Posterior cingulate gyrus (tissue), 11 donors: ENCODE measurements at regions not wholly inside any gene's neighbourhood (a gene's known extent, or its start where the extent isn't known, plus 50 kb on each side); places are given as distances from the start of the nearest gene placed in this dataset.
A peak's percentile ranks its signal among the peaks of the same experiment; 100 is the strongest.
"Not testable (repeated sequence)": the region's sequence is repeated elsewhere in the genome, so short reads cannot be mapped to it uniquely, and the experiment has no call there.

Experiments used
- DNase-seq, 10 donors: peaks; one replicate each; pipeline versions ENCODE4 v3.0.0 to v3.0.0-alpha.2; 2020 to 2021; ENCODE audit warnings: mixed read lengths in 3 of 10
- intact Hi-C: fragments of 100-400 bp; cut with DNase I; formaldehyde crosslinking; loops from one replicate; pipeline ENCODE4 v1.15.1; 2023

- DNase-seq, result no peak
- intact Hi-C loops, result no loop called here
These were observed 973.3 kb downstream of the EPHA7 start for GRCh38 chr6:92446052-92446451.

GRCh38 chr6:92433911-92434310 lies 985.4 kb downstream of the EPHA7 start:
- intact Hi-C loops, result no loop called here
- no peak for DNase-seq

- no peak for DNase-seq
- intact Hi-C loops, result no loop called here
These were observed 987.9 kb downstream of the EPHA7 start for GRCh38 chr6:92431502-92431901.

GRCh38 chr6:92428448-92428847 lies 990.9 kb downstream of the EPHA7 start:
- no peak for DNase-seq
- intact Hi-C loops, result no loop called here

- intact Hi-C loops, result no loop called here
- no peak for DNase-seq
These were observed 991.9 kb downstream of the EPHA7 start for GRCh38 chr6:92427453-92427852.

GRCh38 chr6:92415656-92416055 lies 1003.7 kb downstream of the EPHA7 start:
- intact Hi-C loops, result no loop called here

GRCh38 chr6:92408350-92408749 lies 1011.0 kb downstream of the EPHA7 start:
- DNase-seq, result no peak
- intact Hi-C loops, result no loop called here

More at GRCh38 chr6:92415656-92416055, 1003.7 kb downstream of the EPHA7 start:
- no peak for DNase-seq

- intact Hi-C loops, result no loop called here
- DNase-seq, result no peak
These were observed 1015.1 kb downstream of the EPHA7 start for GRCh38 chr6:92404281-92404680.

GRCh38 chr6:92399911-92400310 lies 1019.4 kb downstream of the EPHA7 start:
- intact Hi-C loops, result no loop called here

GRCh38 chr6:92388706-92389105 lies 1030.7 kb downstream of the EPHA7 start:
- intact Hi-C loops, result not testable (repeated sequence)
- peak in 1 of 10 donors; percentile 29 for DNase-seq

More at GRCh38 chr6:92399911-92400310, 1019.4 kb downstream of the EPHA7 start:
- no peak for DNase-seq

- intact Hi-C loops, result no loop called here
- DNase-seq, result no peak
These were observed 1038.4 kb downstream of the EPHA7 start for GRCh38 chr6:92380803-92381601.

- intact Hi-C loops, result no loop called here
- DNase-seq, result no peak
These were observed 1042.2 kb downstream of the EPHA7 start for GRCh38 chr6:92377137-92377536.

- intact Hi-C loops, result no loop called here
- DNase-seq, result no peak
These were observed 1042.7 kb downstream of the EPHA7 start for GRCh38 chr6:92376691-92377090.

GRCh38 chr6:92371211-92372208 lies 1047.8 kb downstream of the EPHA7 start:
- intact Hi-C loops, result no loop called here
- no peak for DNase-seq

GRCh38 chr6:92369309-92369708 lies 1050.0 kb downstream of the EPHA7 start:
- intact Hi-C loops, result no loop called here
- DNase-seq, result no peak

GRCh38 chr6:92364948-92365541 lies 1054.3 kb downstream of the EPHA7 start:
- intact Hi-C loops, result no loop called here
- DNase-seq, result no peak

- intact Hi-C loops, result no loop called here
- DNase-seq, result no peak
These were observed 1056.2 kb downstream of the EPHA7 start for GRCh38 chr6:92363111-92363510.

- intact Hi-C loops, result no loop called here
- DNase-seq, result no peak
These were observed 1057.0 kb downstream of the EPHA7 start for GRCh38 chr6:92362404-92362803.

- intact Hi-C loops, result no loop called here
- DNase-seq, result no peak
These were observed 1057.4 kb downstream of the EPHA7 start for GRCh38 chr6:92361990-92362389.

GRCh38 chr6:92354270-92354829 lies 1065.0 kb downstream of the EPHA7 start:
- no peak for DNase-seq
- intact Hi-C loops, result no loop called here

- no peak for DNase-seq
These were observed 1067.2 kb downstream of the EPHA7 start for GRCh38 chr6:92352130-92352529.

More at GRCh38 chr6:92352130-92352529, 1067.2 kb downstream of the EPHA7 start:
- intact Hi-C loops, result no loop called here
